Prostate gland (tissue), 2 donors: ENCODE measurements at regions not wholly inside any gene's neighbourhood (a gene's known extent, or its start where the extent isn't known, plus 50 kb on each side); places are given as distances from the start of the nearest gene placed in this dataset.

Experiments used
- POLR2A ChIP-seq: fragments of 450-650 bp; IDR thresholded peaks from one replicate; pipeline ENCODE4 v1.6.1; 2016; ENCODE audit warnings: antibody characterized with exemption, mild to moderate bottlenecking
- POLR2AphosphoS5 ChIP-seq: sonication (generic); formaldehyde crosslinking; IDR thresholded peaks from one replicate; pipeline ENCODE4 v1.6.1; 2017; ENCODE audit warnings: antibody characterized with exemption
- TF ChIP-seq, protein P1 (sequence below), 4 experiments: fragments of 200-600 bp in 2 of 4; fragments of 450-650 bp in 2 of 4; sonication (generic) in 2 of 4; IDR thresholded peaks; 1 replicate in 3 of 4; 2 replicates in 1 of 4; pipeline ENCODE4 v1.5.1; 2016 to 2019; ENCODE audit warnings: antibody characterized with exemption in 4 of 4, mild to moderate bottlenecking in 2 of 4, moderate library complexity in 2 of 4

DNA sequence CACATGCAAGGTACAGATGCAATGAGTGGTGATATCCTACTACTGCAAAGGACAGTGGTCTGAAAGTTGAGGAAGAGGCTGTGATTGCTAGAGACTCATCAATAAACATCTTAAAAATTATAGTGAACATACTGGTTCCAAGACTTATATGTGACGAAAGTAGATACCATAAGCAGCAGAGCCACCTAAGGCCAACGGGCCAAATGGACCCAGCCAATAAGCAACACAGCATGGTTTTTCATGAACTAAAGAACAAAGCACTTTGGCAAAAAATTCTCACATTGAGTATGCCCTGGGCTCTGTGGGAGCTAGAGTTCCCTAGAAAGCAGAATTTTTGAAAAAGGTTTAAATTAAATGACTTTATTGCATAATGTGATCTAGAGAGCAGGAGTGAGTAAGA lies 272.1 kb downstream of the SI start:
- TF ChIP-seq, protein P1, sequence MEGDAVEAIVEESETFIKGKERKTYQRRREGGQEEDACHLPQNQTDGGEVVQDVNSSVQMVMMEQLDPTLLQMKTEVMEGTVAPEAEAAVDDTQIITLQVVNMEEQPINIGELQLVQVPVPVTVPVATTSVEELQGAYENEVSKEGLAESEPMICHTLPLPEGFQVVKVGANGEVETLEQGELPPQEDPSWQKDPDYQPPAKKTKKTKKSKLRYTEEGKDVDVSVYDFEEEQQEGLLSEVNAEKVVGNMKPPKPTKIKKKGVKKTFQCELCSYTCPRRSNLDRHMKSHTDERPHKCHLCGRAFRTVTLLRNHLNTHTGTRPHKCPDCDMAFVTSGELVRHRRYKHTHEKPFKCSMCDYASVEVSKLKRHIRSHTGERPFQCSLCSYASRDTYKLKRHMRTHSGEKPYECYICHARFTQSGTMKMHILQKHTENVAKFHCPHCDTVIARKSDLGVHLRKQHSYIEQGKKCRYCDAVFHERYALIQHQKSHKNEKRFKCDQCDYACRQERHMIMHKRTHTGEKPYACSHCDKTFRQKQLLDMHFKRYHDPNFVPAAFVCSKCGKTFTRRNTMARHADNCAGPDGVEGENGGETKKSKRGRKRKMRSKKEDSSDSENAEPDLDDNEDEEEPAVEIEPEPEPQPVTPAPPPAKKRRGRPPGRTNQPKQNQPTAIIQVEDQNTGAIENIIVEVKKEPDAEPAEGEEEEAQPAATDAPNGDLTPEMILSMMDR (IDR thresholded peaks at IDR 0.05): no peak
- TF ChIP-seq POLR2AphosphoS5 (no peak), POLR2A (no peak)
